Lower lobe of right lung (tissue), 2 donors: ENCODE measurements at regions not wholly inside any gene's neighbourhood (a gene's known extent, or its start where the extent isn't known, plus 50 kb on each side); places are given as distances from the start of the nearest gene placed in this dataset.

ENCODE experiments used
- ATAC-seq, 2 donors: fragments of 200-7000 bp; cut with Tn5 transposase; one replicate each; pipeline ENCODE4 v1.9.1; 2020 to 2022; ENCODE audit warnings: mild to moderate bottlenecking in 2 of 2, moderate library complexity in 2 of 2
- DNase-seq: peaks from one replicate; pipeline ENCODE4 v3.0.0-alpha.2; 2020
- H3K27ac ChIP-seq: fragments of 200-600 bp; one replicate; pipeline ENCODE4 v1.8.0; 2022
- H3K27me3 ChIP-seq: fragments of 200-600 bp; one replicate; pipeline ENCODE4 v1.8.0; 2022; ENCODE audit warnings: low read depth
- H3K36me3 ChIP-seq: fragments of 200-600 bp; one replicate; pipeline ENCODE4 v1.8.0; 2022; ENCODE audit warnings: mild to moderate bottlenecking
- H3K4me1 ChIP-seq: fragments of 200-600 bp; one replicate; pipeline ENCODE4 v1.8.0; 2022
- H3K4me3 ChIP-seq: fragments of 200-600 bp; one replicate; pipeline ENCODE4 v1.8.0; 2022; ENCODE audit warnings: mild to moderate bottlenecking
- H3K9me3 ChIP-seq: fragments of 200-600 bp; one replicate; pipeline ENCODE4 v1.8.0; 2022
- intact Hi-C: fragments of 100-400 bp; cut with DNase I; formaldehyde crosslinking; loops from one replicate; pipeline ENCODE4 v1.11.0; 2022
- TF ChIP-seq, protein P1 (sequence below): fragments of 200-600 bp; IDR thresholded peaks from one replicate; pipeline ENCODE4 v1.8.0; 2022; ENCODE audit warnings: antibody characterized with exemption, mild to moderate bottlenecking
- donor health status: DM: no; HTN: yes; CAD: no; lungs with severe emphysema.

DNA sequence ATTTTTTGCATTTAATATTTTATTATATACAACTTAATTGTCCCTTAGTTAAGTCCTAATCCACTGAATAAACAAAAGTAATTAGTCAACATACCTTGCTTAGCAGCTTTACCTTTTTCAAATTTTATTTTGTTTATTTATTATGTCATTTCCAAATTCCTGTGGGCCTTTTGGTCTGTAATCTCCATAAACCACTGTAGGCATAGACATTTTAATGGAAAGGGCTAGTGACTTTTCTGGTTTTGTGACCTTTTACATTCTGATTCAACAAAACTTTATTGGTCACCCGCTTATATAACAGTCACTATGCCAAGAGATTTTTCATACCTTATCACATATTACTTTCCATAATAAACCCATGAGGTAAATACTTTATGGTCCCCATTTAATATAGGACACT, 181.3 kb upstream of the PRPS1L1 start:
- no peak overlapping the region for H3K27ac ChIP-seq
- H3K36me3 ChIP-seq, result no peaks in the 10 kb centered on the region
- TF ChIP-seq, protein P1, sequence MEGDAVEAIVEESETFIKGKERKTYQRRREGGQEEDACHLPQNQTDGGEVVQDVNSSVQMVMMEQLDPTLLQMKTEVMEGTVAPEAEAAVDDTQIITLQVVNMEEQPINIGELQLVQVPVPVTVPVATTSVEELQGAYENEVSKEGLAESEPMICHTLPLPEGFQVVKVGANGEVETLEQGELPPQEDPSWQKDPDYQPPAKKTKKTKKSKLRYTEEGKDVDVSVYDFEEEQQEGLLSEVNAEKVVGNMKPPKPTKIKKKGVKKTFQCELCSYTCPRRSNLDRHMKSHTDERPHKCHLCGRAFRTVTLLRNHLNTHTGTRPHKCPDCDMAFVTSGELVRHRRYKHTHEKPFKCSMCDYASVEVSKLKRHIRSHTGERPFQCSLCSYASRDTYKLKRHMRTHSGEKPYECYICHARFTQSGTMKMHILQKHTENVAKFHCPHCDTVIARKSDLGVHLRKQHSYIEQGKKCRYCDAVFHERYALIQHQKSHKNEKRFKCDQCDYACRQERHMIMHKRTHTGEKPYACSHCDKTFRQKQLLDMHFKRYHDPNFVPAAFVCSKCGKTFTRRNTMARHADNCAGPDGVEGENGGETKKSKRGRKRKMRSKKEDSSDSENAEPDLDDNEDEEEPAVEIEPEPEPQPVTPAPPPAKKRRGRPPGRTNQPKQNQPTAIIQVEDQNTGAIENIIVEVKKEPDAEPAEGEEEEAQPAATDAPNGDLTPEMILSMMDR, result no peak
- no peaks in the 10 kb centered on the region for H3K27me3 ChIP-seq
- DNase-seq (no peak), ATAC-seq (no peak)
- H3K9me3 ChIP-seq, result no peaks in the 10 kb centered on the region
- H3K4me1 ChIP-seq, result peaks cover 8% of the 10 kb centered on the region
- intact Hi-C loops, result no loop called here
- no peak overlapping the region for H3K4me3 ChIP-seq

DNA sequence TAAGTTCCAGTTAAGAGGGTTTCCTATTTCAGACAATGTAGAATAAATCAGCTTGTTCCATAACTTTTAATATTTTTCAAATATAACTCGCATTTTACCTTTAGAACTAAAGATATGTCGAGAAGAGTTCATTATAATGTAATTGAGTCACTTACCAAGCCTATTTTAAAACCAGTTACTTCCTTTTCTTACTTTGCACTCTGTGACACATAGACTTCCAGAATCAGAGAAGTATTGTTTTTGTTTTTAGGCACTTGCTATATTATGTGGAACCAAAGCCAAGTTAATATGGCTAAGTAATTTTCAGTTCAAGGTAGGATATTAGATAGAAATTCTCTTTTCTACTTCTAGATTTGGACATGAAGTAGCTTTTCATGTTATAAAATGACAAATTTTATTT, 182.7 kb upstream of the PRPS1L1 start:
- DNase-seq (no peak), ATAC-seq (no peak)
- TF ChIP-seq, protein P1, result no peak
- intact Hi-C loops, result no loop called here
- H3K9me3 ChIP-seq, result no peaks in the 10 kb centered on the region
- H3K4me1 ChIP-seq, result peaks cover 8% of the 10 kb centered on the region
- H3K4me3 ChIP-seq, result no peak overlapping the region
- no peaks in the 10 kb centered on the region for H3K27me3 ChIP-seq
- H3K36me3 ChIP-seq, result no peaks in the 10 kb centered on the region
- H3K27ac ChIP-seq, result no peak overlapping the region

DNA sequence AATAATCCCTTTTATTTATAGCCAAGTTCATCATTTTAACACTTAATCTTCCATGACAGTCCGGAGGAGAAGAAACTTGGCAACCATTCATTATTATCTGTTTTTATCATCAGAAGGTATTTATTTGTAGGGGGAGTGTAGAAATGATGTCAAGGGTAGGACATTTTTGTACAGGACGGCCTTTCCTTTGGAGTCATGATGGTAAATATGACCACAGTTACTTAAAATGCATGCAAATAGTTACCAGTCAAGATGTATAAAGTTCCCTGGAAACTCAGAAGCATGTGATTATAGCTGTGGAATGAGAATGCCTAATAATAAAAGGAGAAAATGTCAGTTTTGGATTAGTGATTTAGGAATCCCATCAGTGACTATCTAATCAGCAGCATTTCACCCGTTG, 183.1 kb upstream of the PRPS1L1 start:
- peaks cover 8% of the 10 kb centered on the region for H3K4me1 ChIP-seq
- H3K9me3 ChIP-seq, result no peaks in the 10 kb centered on the region
- H3K27me3 ChIP-seq, result no peaks in the 10 kb centered on the region
- no peaks in the 10 kb centered on the region for H3K36me3 ChIP-seq
- DNase-seq (no peak), ATAC-seq (no peak)
- H3K27ac ChIP-seq, result no peak overlapping the region
- TF ChIP-seq, protein P1, result no peak
- no peak overlapping the region for H3K4me3 ChIP-seq
- intact Hi-C loops, result no loop called here

DNA sequence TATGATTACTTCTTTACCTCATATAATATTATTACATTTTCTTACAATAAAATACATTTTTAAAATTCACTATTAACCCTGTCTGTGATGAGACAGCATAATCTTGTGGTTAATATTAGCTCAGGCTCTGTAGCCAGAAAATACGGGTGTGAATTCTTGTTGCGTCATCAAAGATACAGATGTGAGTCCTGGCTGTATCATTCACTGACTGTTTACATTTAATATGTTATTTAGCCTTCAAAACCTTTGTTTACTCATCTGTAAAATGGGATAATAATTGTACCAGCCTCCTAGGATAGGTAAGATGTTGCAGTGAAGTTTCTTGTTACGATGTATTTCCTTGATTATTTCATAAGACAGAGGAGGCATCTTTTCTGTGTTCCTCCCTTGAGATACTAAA, 184.7 kb upstream of the PRPS1L1 start:
- intact Hi-C loops, result no loop called here
- Histone ChIP-seq H3K9me3 (no peaks in the 10 kb centered on the region), H3K4me3 (no peak overlapping the region), H3K27ac (no peak overlapping the region), H3K36me3 (no peaks in the 10 kb centered on the region), H3K27me3 (no peaks in the 10 kb centered on the region), H3K4me1 (peaks cover 8% of the 10 kb centered on the region)
- TF ChIP-seq, protein P1, result no peak
- no peak for DNase-seq
- ATAC-seq, result no peak

DNA sequence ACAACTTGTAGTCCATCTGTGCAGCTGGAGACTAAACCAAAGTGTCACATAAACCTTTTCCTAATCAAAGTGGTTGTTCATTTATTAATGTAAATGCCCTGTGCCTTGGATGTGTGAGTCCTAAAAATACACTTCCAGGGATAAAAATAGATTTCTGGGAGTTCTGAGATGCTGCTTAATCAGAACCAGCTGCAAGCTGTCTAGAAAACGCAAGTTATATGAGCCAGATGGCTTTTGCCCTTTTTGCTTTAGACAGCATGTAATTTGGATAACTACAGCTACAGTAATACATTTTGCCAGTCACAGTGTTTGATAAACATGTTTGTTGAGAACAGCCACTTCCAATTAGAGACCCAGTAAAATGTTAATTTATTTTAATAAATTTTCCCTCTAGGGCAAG, 185.1 kb upstream of the PRPS1L1 start:
- intact Hi-C loops, result no loop called here
- no peak overlapping the region for H3K27ac ChIP-seq
- DNase-seq, result no peak

More for the DNA sequence above, 185.1 kb upstream of the PRPS1L1 start:
- Histone ChIP-seq H3K27me3 (no peaks in the 10 kb centered on the region), H3K9me3 (no peaks in the 10 kb centered on the region), H3K36me3 (no peaks in the 10 kb centered on the region), H3K4me3 (no peak overlapping the region), H3K4me1 (peaks cover 8% of the 10 kb centered on the region)
- TF ChIP-seq, protein P1, result no peak
- no peak for ATAC-seq
